Fibroblast of gingiva (primary cell): ENCODE measurements at regions not wholly inside any gene's neighbourhood (a gene's known extent, or its start where the extent isn't known, plus 50 kb on each side); places are given as distances from the start of the nearest gene placed in this dataset.

Experiments
- DNase-seq: peaks from one replicate; pipeline ENCODE4 v3.0.0-alpha.2; 2011; ENCODE audit warnings: low read depth

DNA sequence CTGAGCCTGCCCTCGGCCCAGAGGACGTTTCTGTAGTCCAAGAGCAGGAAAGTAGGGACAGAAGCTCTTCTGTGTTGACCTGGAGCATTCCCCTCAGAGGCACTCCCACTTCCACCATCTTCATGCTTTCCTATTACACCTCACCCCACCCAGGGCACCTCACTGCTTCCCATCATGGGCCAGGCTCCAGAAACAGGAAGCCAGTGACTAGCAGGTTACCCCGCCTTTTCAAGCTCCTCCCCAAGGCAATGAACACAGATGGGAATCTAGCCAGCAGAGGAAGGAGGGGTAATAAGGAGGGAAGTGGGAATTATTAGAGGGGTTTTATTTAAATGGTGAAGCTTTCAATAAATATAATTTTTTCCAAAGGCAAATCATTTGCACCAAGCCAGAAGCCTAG, 308.8 kb upstream of the MGAT5 start:
- no peak for DNase-seq

- DNase-seq: no peak
These were observed 306.8 kb upstream of the MGAT5 start for GRCh38 chr2:133947057-133947456.

DNA sequence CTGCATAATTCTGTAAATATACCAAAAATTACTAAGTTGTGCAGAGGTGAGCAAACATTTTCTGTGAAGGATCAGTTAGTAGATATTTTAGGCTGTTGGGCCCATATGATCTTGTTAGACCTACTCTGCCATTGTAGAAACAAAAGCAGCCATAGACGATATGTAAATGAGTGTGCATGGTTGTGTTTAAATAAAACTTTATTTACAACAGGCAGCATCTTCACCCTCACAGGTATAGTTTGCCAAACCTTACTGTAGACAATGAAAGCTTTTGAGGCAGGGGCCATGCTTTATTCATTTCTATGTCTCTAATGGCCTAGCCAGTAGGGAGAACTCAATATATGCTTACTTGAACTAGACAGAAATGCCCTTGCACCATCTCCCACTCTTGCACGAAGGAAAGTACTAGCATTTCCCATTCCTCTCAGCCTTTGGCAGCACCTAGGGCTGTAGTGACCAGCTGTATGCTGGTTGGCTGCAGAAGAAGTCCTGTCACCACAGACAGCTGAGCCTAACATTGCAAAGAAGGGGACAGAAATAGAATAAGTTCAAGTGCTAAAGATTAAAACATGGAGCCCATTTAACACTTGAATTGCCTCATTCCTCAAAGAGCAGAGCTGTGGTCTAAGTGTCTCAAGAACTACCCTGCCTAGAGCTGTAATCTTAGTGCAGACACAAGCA, 305.1 kb upstream of the MGAT5 start:
- DNase-seq: no peak

DNA sequence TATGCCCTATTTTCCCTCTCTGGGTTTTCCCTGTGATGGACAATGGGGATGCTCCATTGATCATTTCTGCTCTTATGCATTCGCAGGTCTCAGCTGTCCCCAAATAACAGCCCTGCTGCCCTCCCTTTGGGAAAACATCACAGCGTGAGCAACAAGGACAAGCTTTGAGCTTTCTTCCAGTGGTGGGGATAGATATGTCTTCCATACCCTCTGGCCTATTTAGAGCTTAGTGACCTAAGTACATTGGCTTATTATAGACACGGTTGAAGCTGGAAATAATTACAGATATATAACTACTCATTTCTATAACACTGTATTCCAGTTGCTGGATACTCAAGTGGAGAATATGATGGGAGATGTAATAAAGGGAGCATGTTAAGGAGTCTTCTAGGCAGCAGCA, 304.3 kb upstream of the MGAT5 start:
- no peak for DNase-seq

DNA sequence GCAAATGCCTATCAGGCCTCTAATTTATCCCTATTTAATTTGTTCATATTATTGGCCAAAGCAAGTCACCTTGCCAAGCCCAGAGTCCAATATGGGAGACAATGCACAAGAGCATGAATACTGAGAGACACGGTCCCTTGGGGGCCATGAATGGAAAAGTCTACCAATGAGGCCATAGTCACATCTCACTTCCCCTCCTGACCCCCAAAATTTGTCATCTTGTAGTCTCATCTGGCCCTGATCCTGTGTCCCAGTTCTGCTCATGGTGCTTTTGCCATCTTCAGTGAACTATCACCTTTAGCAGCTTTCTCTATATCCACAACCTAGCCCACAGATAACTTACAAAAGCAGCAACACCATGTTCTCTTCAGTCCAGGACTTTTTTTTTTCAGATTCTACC, 302.7 kb upstream of the MGAT5 start:
- DNase-seq: no peak

GRCh38 chr2:133952420-133952819, 301.5 kb upstream of the MGAT5 start:
- no peak for DNase-seq

GRCh38 chr2:133952896-133953295, 301.0 kb upstream of the MGAT5 start:
- no peak for DNase-seq

- no peak for DNase-seq
These were observed 300.3 kb upstream of the MGAT5 start for GRCh38 chr2:133953524-133953923.

GRCh38 chr2:133954636-133955035, 299.2 kb upstream of the MGAT5 start:
- DNase-seq: no peak

- no peak for DNase-seq
These were observed 298.7 kb upstream of the MGAT5 start for GRCh38 chr2:133955169-133955568.

DNA sequence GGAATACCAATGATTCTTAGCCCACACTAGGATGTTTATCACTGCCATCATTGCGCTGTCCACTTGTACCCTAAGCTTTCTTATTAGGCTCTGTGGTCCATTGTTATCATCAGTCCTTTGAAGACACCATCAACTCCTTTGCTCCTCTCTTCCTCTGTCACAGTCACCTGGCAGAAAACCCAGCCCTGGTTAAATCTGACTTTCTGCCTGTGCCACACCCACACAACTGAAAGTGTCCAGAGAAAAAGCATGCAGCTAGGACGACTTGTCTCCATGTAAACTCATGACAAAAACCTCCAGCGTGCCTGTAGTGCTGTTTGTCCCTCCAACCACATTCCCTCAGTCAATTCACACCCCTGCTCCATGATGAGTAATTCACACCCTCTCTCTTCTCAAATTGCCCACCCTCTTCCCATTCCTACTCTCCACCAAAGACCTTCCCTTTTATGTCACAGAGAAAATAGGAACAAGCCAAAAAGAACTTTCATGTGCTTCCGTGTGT, 297.4 kb upstream of the MGAT5 start:
- no peak for DNase-seq

DNA sequence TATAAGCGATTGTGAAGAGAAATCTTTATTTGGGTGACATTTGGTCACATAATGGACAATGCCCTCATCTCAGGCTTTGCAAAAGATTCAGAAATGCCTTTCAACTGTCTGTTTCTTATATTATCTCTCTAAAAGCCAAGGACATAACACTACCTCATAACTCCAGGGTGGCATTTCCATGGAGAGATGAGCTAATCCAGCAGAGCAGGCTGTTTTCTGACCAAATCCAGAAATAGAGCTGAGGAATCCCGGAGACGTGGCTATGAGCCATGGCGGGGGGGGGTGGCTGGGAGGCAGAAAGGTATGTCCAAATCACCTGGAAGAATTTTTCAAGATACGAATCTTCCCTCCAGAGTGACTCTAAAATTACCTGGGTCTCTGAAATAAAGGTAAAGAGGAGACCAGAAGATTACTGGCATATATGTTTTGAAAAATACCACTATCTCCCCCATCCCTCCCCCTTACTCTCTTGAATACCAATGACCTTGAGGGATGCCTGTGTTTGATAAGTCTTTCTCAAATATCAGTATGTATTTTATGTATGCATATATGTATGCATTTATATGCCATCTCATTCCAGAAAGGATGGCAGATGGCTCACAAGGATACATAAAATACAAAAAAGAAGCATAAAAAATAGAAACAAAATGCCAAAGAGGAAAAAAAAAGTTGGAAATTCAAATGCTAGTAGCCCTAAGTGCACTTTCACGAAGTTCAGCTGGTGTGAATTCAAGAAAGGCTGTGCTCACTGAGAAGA, 296.0 kb upstream of the MGAT5 start:
- DNase-seq: no peak

- DNase-seq: no peak
These were observed 294.8 kb upstream of the MGAT5 start for GRCh38 chr2:133959066-133959465.

DNA sequence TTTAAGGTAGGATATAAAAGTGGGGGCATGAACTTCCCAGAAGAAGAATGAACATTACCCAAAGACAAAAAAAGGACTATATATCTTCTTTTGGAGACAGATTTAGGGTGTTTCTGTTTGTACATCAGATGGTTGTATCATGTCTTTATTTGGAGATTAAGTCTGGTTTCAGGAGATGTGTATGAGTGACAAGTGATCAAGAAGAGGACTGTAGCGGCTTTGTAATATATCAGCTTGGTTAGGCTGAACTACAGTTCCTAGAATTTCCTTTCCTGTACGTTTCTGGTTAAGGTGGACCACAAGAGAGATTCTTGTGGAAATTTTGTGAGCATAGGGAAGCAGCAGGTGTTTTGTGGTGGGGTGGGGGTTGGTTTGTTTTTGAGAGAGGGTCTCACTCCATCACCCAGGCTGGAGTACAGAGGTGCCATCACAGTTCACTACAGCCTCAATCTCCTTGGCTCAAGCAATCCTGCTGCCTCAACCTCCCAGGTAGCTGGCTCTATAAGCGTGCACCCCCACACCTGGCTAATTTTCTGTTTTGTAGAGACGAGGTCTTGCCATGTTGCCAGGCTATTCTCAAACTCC, 287.1 kb upstream of the MGAT5 start:
- no peak for DNase-seq

DNA sequence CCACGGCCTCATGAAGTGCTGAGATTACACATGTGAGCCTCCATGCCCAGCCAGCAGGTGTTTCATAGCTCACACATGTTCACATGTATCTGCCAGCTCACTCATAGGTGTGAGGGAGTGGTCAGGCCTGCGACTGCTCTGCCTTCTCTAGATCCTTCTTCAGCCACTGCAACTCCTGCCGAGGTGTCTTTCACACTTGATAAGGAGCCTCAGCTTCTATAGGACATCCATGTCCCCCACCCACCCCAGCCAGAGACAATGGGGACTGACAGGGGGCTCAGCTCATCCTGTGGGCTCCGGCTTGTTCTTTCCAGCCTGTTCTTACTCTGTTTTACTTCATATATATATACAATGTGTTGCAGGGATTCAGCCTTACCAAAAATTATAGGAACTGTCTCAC, 286.5 kb upstream of the MGAT5 start:
- no peak for DNase-seq

- DNase-seq: no peak
These were observed 285.4 kb upstream of the MGAT5 start for GRCh38 chr2:133968446-133968845.

GRCh38 chr2:133970641-133971040, 283.2 kb upstream of the MGAT5 start:
- DNase-seq: no peak

DNA sequence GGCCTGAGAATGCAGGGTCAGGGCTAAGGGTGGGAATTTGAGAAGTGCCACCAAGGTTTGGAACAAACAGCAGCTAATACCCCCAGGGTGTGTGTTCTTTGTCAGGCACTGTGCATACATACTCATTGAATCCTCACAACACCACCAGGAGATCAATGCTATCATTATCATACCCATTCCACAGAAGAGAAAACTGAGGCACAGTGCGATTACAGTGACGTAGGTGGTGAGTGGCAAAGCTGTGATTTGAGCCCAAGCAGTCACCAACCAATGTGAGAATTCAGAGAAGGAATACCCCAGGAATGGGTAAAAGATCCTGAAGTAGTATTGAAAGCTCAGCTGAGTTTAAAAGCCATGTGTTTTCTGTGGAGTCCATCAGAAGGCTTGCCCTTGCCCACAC, 281.6 kb upstream of the MGAT5 start:
- DNase-seq: no peak

GRCh38 chr2:133972786-133973185, 281.1 kb upstream of the MGAT5 start:
- DNase-seq: peak; percentile 12

DNA sequence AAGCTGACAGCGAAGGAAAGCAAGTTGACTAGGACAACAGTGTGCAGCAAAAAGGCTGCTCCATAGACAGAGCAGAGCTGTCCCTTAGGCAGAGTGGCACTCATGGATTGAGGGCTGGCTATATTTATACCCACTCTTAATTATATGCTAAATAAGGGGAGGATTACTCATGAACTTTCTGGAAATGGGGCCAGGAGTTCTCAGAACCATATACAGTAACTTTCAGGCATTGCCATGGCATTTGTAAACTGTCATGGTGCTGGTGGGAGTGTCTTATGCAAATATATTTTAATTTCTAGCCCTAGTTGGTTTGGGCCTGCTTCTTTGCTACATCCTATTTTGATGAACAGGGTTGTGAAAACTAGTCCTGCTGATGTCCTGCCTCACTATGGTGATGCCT, 279.5 kb upstream of the MGAT5 start:
- no peak for DNase-seq

DNA sequence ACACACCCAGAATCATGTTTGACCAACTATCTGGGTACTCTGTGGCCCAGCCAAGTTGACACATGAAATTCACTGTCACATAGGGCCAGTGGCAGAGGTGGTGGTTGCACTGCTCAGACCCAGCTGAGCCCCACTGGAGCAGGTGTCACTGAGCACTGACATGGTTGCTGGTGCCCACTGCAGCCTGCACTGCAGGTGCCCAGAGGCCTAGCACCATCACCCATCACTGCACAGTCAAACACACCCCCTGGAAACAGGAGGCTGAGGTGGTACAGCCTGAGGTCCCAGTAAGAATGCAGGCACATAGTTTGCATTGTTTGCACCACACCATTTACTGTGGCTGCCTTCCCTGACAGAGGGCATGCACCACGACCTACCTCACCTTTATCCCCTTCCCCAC, 278.7 kb upstream of the MGAT5 start:
- no peak for DNase-seq

GRCh38 chr2:133975676-133976428, 278.0 kb upstream of the MGAT5 start:
- DNase-seq: no peak

- DNase-seq: no peak
These were observed 277.2 kb upstream of the MGAT5 start for GRCh38 chr2:133976659-133977058.
